Kidney epithelial cell (primary cell): ENCODE measurements at regions not wholly inside any gene's neighbourhood (a gene's known extent, or its start where the extent isn't known, plus 50 kb on each side); places are given as distances from the start of the nearest gene placed in this dataset.

Experiments
- DNase-seq: peaks from one replicate; pipeline ENCODE4 v3.0.0-alpha.2; 2010; ENCODE audit warnings: low read depth
- H3K27me3 ChIP-seq: 2 replicates; pipeline ENCODE4 v1.6.0; 2011; ENCODE audit warnings: low read length; ENCODE audit not compliant: control insufficient read depth, insufficient read depth
- H3K36me3 ChIP-seq: 2 replicates; pipeline ENCODE4 v1.5.1; 2011; ENCODE audit warnings: low read length; ENCODE audit not compliant: control insufficient read depth, insufficient read depth
- H3K4me3 ChIP-seq: 2 replicates; pipeline ENCODE4 v1.5.1; 2011; ENCODE audit warnings: low read depth, mild to moderate bottlenecking, control low read depth, low read length
- TF ChIP-seq, protein P1 (sequence below): IDR thresholded peaks from 2 replicates; pipeline ENCODE4 v1.5.1; 2011; ENCODE audit warnings: mild to moderate bottlenecking, moderate library complexity, low read length, control low read depth, inconsistent platforms; ENCODE audit not compliant: insufficient read depth, poor library complexity, severe bottlenecking

GRCh38 chr18:66159451-66159850 lies 408.6 kb downstream of the CDH7 start:
- TF ChIP-seq, protein P1, sequence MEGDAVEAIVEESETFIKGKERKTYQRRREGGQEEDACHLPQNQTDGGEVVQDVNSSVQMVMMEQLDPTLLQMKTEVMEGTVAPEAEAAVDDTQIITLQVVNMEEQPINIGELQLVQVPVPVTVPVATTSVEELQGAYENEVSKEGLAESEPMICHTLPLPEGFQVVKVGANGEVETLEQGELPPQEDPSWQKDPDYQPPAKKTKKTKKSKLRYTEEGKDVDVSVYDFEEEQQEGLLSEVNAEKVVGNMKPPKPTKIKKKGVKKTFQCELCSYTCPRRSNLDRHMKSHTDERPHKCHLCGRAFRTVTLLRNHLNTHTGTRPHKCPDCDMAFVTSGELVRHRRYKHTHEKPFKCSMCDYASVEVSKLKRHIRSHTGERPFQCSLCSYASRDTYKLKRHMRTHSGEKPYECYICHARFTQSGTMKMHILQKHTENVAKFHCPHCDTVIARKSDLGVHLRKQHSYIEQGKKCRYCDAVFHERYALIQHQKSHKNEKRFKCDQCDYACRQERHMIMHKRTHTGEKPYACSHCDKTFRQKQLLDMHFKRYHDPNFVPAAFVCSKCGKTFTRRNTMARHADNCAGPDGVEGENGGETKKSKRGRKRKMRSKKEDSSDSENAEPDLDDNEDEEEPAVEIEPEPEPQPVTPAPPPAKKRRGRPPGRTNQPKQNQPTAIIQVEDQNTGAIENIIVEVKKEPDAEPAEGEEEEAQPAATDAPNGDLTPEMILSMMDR: no peak
- Histone ChIP-seq H3K36me3 (no peaks in the 10 kb centered on the region), H3K4me3 (no peak overlapping the region), H3K27me3 (no peaks in the 10 kb centered on the region)
- DNase-seq: no peak

- TF ChIP-seq, protein P1: no peak
- Histone ChIP-seq H3K27me3 (no peaks in the 10 kb centered on the region), H3K36me3 (no peaks in the 10 kb centered on the region), H3K4me3 (no peak overlapping the region)
- no peak for DNase-seq
Observed at GRCh38 chr18:66156946-66157687, 406.3 kb downstream of the CDH7 start.

DNA sequence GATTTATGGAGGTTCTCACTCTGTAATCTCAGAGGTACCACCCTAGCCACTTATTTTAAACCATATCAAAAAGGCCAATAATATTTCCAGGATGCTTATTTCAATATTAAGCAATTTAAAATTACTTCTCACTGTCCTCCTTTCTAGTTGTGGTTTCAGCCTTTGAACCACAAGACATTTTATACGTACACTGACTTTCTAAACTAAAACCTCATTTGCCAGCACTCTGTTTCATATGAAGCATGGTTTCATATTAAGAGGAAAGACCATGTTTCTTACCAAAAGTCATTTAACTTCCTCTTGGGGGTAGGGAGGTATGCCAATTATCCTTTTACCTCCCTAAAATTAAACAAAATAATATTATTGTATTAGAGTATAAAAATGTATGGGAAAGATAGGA lies 399.8 kb downstream of the CDH7 start:
- H3K4me3 ChIP-seq: no peak overlapping the region
- H3K36me3 ChIP-seq: no peaks in the 10 kb centered on the region
- no peaks in the 10 kb centered on the region for H3K27me3 ChIP-seq
- TF ChIP-seq, protein P1: no peak
- DNase-seq: no peak

DNA sequence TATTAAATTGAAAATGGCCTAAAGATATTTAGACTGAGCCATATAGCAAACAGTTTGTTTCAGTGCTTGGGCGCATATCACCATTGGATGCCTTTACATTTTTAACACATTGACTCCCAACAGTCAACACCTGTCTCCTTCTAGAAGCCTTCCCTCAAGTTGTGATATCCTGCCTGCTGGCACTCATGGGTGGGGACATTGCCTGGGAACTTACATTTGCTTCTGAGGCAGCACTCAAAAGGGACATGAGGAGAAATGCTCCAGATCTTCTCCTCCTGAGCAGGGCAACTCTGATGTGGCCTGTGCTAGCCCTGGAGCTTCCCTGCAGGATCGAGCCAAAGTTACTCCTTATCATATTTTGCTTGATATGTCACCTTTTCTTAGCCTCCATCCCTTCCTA lies 392.2 kb downstream of the CDH7 start:
- no peaks in the 10 kb centered on the region for H3K27me3 ChIP-seq
- TF ChIP-seq, protein P1: no peak
- no peaks in the 10 kb centered on the region for H3K36me3 ChIP-seq
- DNase-seq: no peak
- H3K4me3 ChIP-seq: no peak overlapping the region

DNA sequence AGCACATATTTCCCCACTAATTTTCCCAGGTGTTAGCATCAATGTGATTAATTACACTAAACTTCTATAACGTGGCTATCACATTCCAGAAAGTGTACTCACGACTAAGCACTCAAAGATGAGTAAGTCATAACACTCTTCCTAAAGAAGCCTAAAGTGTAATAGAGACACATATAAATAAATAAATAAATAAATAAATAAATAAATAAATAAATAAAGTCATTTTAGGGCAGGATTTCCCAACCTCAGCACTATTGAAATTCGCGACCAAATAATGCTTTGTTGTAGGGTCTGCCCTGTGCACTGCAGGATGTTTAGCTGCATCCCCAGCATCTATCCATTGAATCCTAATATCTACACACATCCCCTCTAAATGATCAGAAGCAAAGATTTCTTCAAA lies 390.9 kb downstream of the CDH7 start:
- no peak for DNase-seq
- H3K27me3 ChIP-seq: no peaks in the 10 kb centered on the region
- TF ChIP-seq, protein P1: no peak
- H3K36me3 ChIP-seq: no peaks in the 10 kb centered on the region
- no peak overlapping the region for H3K4me3 ChIP-seq

DNA sequence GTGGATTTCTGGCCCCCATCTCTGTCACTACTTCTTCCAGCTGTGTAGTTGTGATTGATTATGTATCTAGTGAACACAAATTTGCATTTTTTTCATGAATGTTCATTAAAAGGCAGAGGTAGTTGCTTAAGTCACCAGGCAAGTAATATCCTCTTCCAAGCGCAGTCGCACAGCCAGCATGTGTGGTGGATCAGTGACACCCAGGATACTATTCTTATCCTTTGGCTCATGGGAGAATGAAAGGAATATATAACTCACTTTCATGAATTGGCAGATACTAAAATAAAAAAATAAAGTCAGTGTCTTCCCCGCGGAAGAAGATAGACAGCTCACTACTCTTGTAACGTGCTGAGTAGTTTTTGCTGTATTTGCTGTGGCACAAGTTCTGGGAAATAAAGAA lies 387.8 kb downstream of the CDH7 start:
- TF ChIP-seq, protein P1: no peak
- no peak for DNase-seq
- Histone ChIP-seq H3K36me3 (no peaks in the 10 kb centered on the region), H3K4me3 (no peak overlapping the region), H3K27me3 (no peaks in the 10 kb centered on the region)
